G401.6 (cell line): ENCODE measurements at regions not wholly inside any gene's neighbourhood (a gene's known extent, or its start where the extent isn't known, plus 50 kb on each side); places are given as distances from the start of the nearest gene placed in this dataset.

Experiments used
- FAIRE-seq: peaks from 2 replicates; lab custom pipeline; 2012; peaks lifted over from hg19 to GRCh38; lab: Jason Lieb, UNC

GRCh38 chr16:6364846-6365245 lies 967.8 kb upstream of the RBFOX1 start:
- FAIRE-seq = no peak

- no peak for FAIRE-seq
Measured at GRCh38 chr16:6363896-6364607, 968.6 kb upstream of the RBFOX1 start.

GRCh38 chr16:6363396-6363795 lies 969.2 kb upstream of the RBFOX1 start:
- no peak for FAIRE-seq

- FAIRE-seq = no peak
Measured at GRCh38 chr16:6362321-6362720, 970.3 kb upstream of the RBFOX1 start.

- no peak for FAIRE-seq
Measured at GRCh38 chr16:6360641-6361040, 972.0 kb upstream of the RBFOX1 start.

GRCh38 chr16:6356911-6357310 lies 975.7 kb upstream of the RBFOX1 start:
- no peak for FAIRE-seq

GRCh38 chr16:6349725-6350124 lies 982.9 kb upstream of the RBFOX1 start:
- no peak for FAIRE-seq

GRCh38 chr16:6345090-6345489 lies 987.6 kb upstream of the RBFOX1 start:
- no peak for FAIRE-seq

GRCh38 chr16:6343157-6343556 lies 989.5 kb upstream of the RBFOX1 start:
- no peak for FAIRE-seq

GRCh38 chr16:6341981-6342380 lies 990.7 kb upstream of the RBFOX1 start:
- no peak for FAIRE-seq

- FAIRE-seq = no peak
Measured at GRCh38 chr16:6335072-6335471, 997.6 kb upstream of the RBFOX1 start.

GRCh38 chr16:6331770-6332169 lies 1000.9 kb upstream of the RBFOX1 start:
- no peak for FAIRE-seq

GRCh38 chr16:6317934-6318333 lies 1014.7 kb upstream of the RBFOX1 start:
- no peak for FAIRE-seq

GRCh38 chr16:6309271-6309670 lies 1023.4 kb upstream of the RBFOX1 start:
- FAIRE-seq = no peak

- no peak for FAIRE-seq
Measured at GRCh38 chr16:6308176-6308575, 1024.5 kb upstream of the RBFOX1 start.

GRCh38 chr16:6300523-6300922 lies 1032.1 kb upstream of the RBFOX1 start:
- FAIRE-seq = no peak

GRCh38 chr16:6297666-6298410 lies 1034.8 kb upstream of the RBFOX1 start:
- FAIRE-seq = no peak

- no peak for FAIRE-seq
Measured at GRCh38 chr16:6286176-6286575, 1046.5 kb upstream of the RBFOX1 start.

- no peak for FAIRE-seq
Measured at GRCh38 chr16:6284731-6285130, 1047.9 kb upstream of the RBFOX1 start.

- no peak for FAIRE-seq
Measured at GRCh38 chr16:6281994-6282393, 1050.7 kb upstream of the RBFOX1 start.

GRCh38 chr16:6281274-6281673 lies 1051.4 kb upstream of the RBFOX1 start:
- FAIRE-seq = no peak

- no peak for FAIRE-seq
Measured at GRCh38 chr16:6280055-6280454, 1052.6 kb upstream of the RBFOX1 start.

GRCh38 chr16:6279286-6279685 lies 1053.4 kb upstream of the RBFOX1 start:
- no peak for FAIRE-seq

GRCh38 chr16:6274351-6274750 lies 1058.3 kb upstream of the RBFOX1 start:
- FAIRE-seq = no peak
